SH-SY5Y (cell line): ENCODE measurements at regions not wholly inside any gene's neighbourhood (a gene's known extent, or its start where the extent isn't known, plus 50 kb on each side); places are given as distances from the start of the nearest gene placed in this dataset.

ENCODE experiments used
- GATA2 ChIP-seq: IDR thresholded peaks from 2 replicates; pipeline ENCODE4 v1.6.1; 2011; ENCODE audit warnings: mild to moderate bottlenecking, low read depth, low read length
- GATA3 ChIP-seq: IDR thresholded peaks from 2 replicates; pipeline ENCODE4 v1.6.1; 2011; ENCODE audit warnings: low read depth, mild to moderate bottlenecking, low read length, moderate library complexity

- TF ChIP-seq GATA3 (no peak), GATA2 (no peak)
These were observed 56.9 kb upstream of the ALKAL2 start for GRCh38 chr2:344811-345210.
